ENCODE measurements at regions not wholly inside any gene's neighbourhood (a gene's known extent, or its start where the extent isn't known, plus 50 kb on each side); places are given as distances from the start of the nearest gene placed in this dataset.

GRCh38 chr12:78563826-78564225 is 300.7 kb upstream of the SYT1 start:
- TF ChIP-seq RCOR1 (IDR thresholded peaks at IDR 0.05; ENCODE audit: low read length) (no peak), RXRA (IDR thresholded peaks at IDR 0.05; ENCODE audit: borderline replicate concordance, low read depth) (no peak), ELF1 (IDR thresholded peaks at IDR 0.05) (no peak), ZBTB33 (IDR thresholded peaks at IDR 0.05; ENCODE audit: borderline replicate concordance, low read depth) (no peak), GABPA (IDR thresholded peaks at IDR 0.05; ENCODE audit: low read depth) (no peak), SMC3 (IDR thresholded peaks at IDR 0.05; ENCODE audit: low read depth, low read length) (no peak), REST (IDR thresholded peaks at IDR 0.05; ENCODE audit: low read depth, low read length) (no peak), FOXM1 (IDR thresholded peaks at IDR 0.05; ENCODE audit: low read depth) (no peak), GATA2 (CRISPR knock-in tag; IDR thresholded peaks at IDR 0.05) (no peak), MXI1 (IDR thresholded peaks at IDR 0.05; ENCODE audit: low read depth, low read length) (no peak), RAD21 (IDR thresholded peaks at IDR 0.05; ENCODE audit: low read length) (no peak), EZH2phosphoT487 (IDR thresholded peaks at IDR 0.05; ENCODE audit: borderline replicate concordance, low read depth) (no peak), RFX5 (IDR thresholded peaks at IDR 0.05; ENCODE audit: low read length) (no peak), EP300 (IDR thresholded peaks at IDR 0.05; ENCODE audit: borderline replicate concordance in 1 of 2, low read depth in 1 of 2, low read length in 1 of 2) (no peak)
- Histone ChIP-seq H3K27ac (ENCODE audit: low read depth in 2 of 2, low read length in 1 of 2) (no peak overlapping the region), H3K9me2 (no peaks in the 10 kb centered on the region), H3K4me1 (ENCODE audit: control insufficient read depth in 1 of 2, insufficient read depth in 2 of 2, low read depth in 1 of 2, low read length in 1 of 2) (no peaks in the 10 kb centered on the region), H3K27me3 (ENCODE audit: insufficient read depth) (no peaks in the 10 kb centered on the region), H3K9ac (no peak overlapping the region), H3K4me3 (ENCODE audit: low read depth in 2 of 2, low read length in 1 of 2) (no peak overlapping the region), H4K20me1 (ENCODE audit: insufficient read depth) (no peaks in the 10 kb centered on the region), H2AFZ (ENCODE audit: low read depth) (no peak overlapping the region), H3K9me3 (no peaks in the 10 kb centered on the region), H3K79me2 (ENCODE audit: insufficient read depth) (no peaks in the 10 kb centered on the region), H3K4me2 (no peak overlapping the region), H3F3A (replicated peaks; ENCODE audit: insufficient read depth) (no peaks in the 10 kb centered on the region), H3K36me3 (replicated peaks in 1 of 2; ENCODE audit: control insufficient read depth in 1 of 2, insufficient read depth in 2 of 2, low read length in 1 of 2) (no peaks in the 10 kb centered on the region)
- no peak for DNase-seq
- CTCF ChIA-PET, result interaction anchor here (1.2 to 2.6 kb wide), 3 partner anchors 10 to 611 kb away, joined by 3 to 8 read pairs (median 4); no protein-coding TSS in a partner anchor
- POLR2A ChIA-PET, result no interaction called here
- WGBS (ENCODE audit: low lambda C conversion rate), result 82% methylated on average over 3 of the region's 3 CpGs
